GM12878 (cell line): ENCODE measurements at regions not wholly inside any gene's neighbourhood (a gene's known extent, or its start where the extent isn't known, plus 50 kb on each side); places are given as distances from the start of the nearest gene placed in this dataset.

Source experiments
- BHLHE40 ChIP-seq, 2 experiments: fragments of 450-650 bp in 1 of 2; IDR thresholded peaks; 2 replicates each; pipeline ENCODE4 v1.6.1; 2011 to 2017; ENCODE audit warnings: low read depth in 2 of 2, borderline replicate concordance in 1 of 2, improper control_type of control experiment in 1 of 2, low read length in 1 of 2, mild to moderate bottlenecking in 1 of 2
- ESRRA ChIP-seq: IDR thresholded peaks from 2 replicates; pipeline ENCODE4 v1.6.1; 2012; ENCODE audit warnings: mild to moderate bottlenecking, low read length, improper control_type of control experiment
- NRF1 ChIP-seq: conservative IDR thresholded peaks from 2 replicates; pipeline ENCODE4 v1.6.1; 2011; ENCODE audit warnings: mild to moderate bottlenecking, low read depth, low read length, improper control_type of control experiment
- TF ChIP-seq, protein P1 (sequence below): IDR thresholded peaks from 2 replicates; pipeline ENCODE4 v1.6.1; 2012; ENCODE audit warnings: low read depth, low read length, improper control_type of control experiment
- TF ChIP-seq, protein P2 (sequence below), 3 experiments: IDR thresholded peaks in 2 of 3; conservative IDR thresholded peaks in 1 of 3; 2 replicates each; pipeline ENCODE4 v1.5.1; 2011; ENCODE audit warnings: low read depth in 3 of 3, low read length in 3 of 3, mild to moderate bottlenecking in 3 of 3, control low read depth in 2 of 3, moderate library complexity in 2 of 3, inconsistent platforms in 1 of 3, mixed read lengths in 1 of 3; ENCODE audit not compliant: control insufficient read depth in 2 of 3, insufficient read depth in 1 of 3; ENCODE audit errors: extremely low read depth in 1 of 3

DNA sequence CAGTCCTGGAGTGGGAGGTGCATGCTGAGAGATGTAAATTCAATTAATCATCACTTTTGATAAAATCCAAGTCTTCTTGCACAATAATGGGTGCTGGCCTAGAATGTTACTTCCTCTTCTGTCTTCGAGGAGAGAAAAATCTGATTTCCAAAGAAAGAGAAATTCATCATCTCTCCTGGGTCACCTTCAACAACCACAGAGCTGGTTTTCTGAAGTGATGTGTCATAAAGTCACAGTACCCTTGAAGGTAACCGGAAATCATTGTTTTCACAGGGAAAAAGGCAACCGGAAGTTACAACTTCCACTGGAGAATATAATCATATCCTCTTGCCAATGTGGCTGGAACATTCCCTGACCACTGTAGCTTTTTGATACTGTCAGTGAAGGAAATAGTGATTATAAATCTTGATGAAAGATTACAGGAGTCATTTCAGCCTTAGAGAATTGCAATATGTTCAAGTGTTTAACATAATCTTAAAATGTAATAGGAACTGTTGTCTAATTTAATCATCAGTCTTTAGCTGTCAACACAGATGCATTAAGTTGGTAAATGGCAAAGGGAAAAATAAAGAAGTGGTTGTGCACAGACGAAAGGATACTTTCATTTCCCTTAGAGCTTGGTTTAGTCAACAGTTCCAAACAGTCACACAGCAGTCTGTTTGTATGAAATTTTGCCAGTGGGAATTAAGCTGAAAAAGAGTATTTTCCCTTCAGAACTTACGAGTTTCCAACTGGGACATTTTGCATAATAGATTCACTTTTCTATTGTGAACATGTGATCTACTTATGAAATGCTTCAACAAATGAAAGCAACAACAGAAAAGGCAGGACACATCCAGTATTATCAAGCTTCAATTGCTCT lies 106.5 kb upstream of the SLC4A7 start:
- TF ChIP-seq, protein P1, sequence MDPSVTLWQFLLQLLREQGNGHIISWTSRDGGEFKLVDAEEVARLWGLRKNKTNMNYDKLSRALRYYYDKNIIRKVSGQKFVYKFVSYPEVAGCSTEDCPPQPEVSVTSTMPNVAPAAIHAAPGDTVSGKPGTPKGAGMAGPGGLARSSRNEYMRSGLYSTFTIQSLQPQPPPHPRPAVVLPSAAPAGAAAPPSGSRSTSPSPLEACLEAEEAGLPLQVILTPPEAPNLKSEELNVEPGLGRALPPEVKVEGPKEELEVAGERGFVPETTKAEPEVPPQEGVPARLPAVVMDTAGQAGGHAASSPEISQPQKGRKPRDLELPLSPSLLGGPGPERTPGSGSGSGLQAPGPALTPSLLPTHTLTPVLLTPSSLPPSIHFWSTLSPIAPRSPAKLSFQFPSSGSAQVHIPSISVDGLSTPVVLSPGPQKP: no peak
- TF ChIP-seq, protein P2, sequence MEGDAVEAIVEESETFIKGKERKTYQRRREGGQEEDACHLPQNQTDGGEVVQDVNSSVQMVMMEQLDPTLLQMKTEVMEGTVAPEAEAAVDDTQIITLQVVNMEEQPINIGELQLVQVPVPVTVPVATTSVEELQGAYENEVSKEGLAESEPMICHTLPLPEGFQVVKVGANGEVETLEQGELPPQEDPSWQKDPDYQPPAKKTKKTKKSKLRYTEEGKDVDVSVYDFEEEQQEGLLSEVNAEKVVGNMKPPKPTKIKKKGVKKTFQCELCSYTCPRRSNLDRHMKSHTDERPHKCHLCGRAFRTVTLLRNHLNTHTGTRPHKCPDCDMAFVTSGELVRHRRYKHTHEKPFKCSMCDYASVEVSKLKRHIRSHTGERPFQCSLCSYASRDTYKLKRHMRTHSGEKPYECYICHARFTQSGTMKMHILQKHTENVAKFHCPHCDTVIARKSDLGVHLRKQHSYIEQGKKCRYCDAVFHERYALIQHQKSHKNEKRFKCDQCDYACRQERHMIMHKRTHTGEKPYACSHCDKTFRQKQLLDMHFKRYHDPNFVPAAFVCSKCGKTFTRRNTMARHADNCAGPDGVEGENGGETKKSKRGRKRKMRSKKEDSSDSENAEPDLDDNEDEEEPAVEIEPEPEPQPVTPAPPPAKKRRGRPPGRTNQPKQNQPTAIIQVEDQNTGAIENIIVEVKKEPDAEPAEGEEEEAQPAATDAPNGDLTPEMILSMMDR (IDR thresholded peaks at IDR 0.05 in 2 of 3, conservative IDR thresholded peaks at IDR 0.05 in 1 of 3; ENCODE audit: control insufficient read depth in 2 of 3, extremely low read depth in 1 of 3, insufficient read depth in 1 of 3, low read depth in 3 of 3, low read length in 3 of 3): no peak
- TF ChIP-seq ESRRA: no peak
- no peak for TF ChIP-seq BHLHE40 (IDR thresholded peaks at IDR 0.05; ENCODE audit: borderline replicate concordance in 1 of 2, low read depth in 2 of 2, low read length in 1 of 2)
- no peak for TF ChIP-seq NRF1
